OCI-LY1 (cell line): ENCODE measurements at regions not wholly inside any gene's neighbourhood (a gene's known extent, or its start where the extent isn't known, plus 50 kb on each side); places are given as distances from the start of the nearest gene placed in this dataset.

Source experiments
- EZH2 ChIP-seq: fragments of 200-600 bp; sonication (generic), shearing (Covaris generic); IDR thresholded peaks from 2 replicates; pipeline ENCODE4 v1.8.0; 2017; ENCODE audit warnings: borderline replicate concordance, mixed run types, mild to moderate bottlenecking, antibody characterized with exemption, low read length, moderate library complexity, mixed read lengths
- TF ChIP-seq, protein P1 (sequence below): fragments of 200-600 bp; sonication (generic), shearing (Covaris generic); IDR thresholded peaks from 2 replicates; pipeline ENCODE4 v1.5.1; 2017; ENCODE audit warnings: mild to moderate bottlenecking, antibody characterized with exemption, low read length, moderate library complexity, mixed read lengths

DNA sequence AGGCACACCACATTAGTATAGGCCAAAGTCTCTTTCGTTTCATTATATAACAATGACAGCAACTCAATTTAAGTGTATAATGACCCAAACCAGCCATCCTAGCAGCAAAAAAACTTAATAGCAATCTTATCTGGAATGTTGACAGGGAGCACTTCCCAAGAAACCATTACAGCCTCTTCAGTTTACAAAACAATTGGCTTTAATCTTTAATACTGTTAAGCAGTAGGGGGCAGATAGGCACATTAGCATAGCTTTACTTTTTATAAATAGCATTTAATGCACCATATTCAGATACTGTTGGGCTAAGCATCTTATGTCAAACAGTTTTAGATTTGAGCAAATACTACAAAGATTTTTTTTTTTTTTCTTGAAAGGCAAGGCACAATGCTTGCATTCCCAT is 193.3 kb upstream of the MAP3K7 start:
- TF ChIP-seq, protein P1, sequence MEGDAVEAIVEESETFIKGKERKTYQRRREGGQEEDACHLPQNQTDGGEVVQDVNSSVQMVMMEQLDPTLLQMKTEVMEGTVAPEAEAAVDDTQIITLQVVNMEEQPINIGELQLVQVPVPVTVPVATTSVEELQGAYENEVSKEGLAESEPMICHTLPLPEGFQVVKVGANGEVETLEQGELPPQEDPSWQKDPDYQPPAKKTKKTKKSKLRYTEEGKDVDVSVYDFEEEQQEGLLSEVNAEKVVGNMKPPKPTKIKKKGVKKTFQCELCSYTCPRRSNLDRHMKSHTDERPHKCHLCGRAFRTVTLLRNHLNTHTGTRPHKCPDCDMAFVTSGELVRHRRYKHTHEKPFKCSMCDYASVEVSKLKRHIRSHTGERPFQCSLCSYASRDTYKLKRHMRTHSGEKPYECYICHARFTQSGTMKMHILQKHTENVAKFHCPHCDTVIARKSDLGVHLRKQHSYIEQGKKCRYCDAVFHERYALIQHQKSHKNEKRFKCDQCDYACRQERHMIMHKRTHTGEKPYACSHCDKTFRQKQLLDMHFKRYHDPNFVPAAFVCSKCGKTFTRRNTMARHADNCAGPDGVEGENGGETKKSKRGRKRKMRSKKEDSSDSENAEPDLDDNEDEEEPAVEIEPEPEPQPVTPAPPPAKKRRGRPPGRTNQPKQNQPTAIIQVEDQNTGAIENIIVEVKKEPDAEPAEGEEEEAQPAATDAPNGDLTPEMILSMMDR: no peak
- TF ChIP-seq EZH2: no peak
